Gastrocnemius medialis (tissue), 4 donors: ENCODE measurements at regions not wholly inside any gene's neighbourhood (a gene's known extent, or its start where the extent isn't known, plus 50 kb on each side); places are given as distances from the start of the nearest gene placed in this dataset.

ENCODE experiments used
- ATAC-seq, 2 donors: fragments of 150-250 bp; one replicate each; pipeline ENCODE4 v1.9.1; 2016
- DNase-seq, 2 donors: peaks; one replicate each; pipeline ENCODE4 v3.0.0-alpha.2; 2019
- H3K27ac ChIP-seq, 4 donors: fragments of 200-600 bp; sonication (generic); 1 replicate in 1 of 4; 2 replicates in 3 of 4; pipeline ENCODE4 v1.5.1; 2016 to 2018; ENCODE audit warnings: mild to moderate bottlenecking in 2 of 4, moderate library complexity in 1 of 4
- H3K27me3 ChIP-seq, 3 donors: fragments of 200-600 bp; sonication (generic) in 2 of 3; 1 replicate in 1 of 3; 2 replicates in 2 of 3; pipeline versions ENCODE4 v1.5.1 to v1.6.0; 2016 to 2019; ENCODE audit warnings: mild to moderate bottlenecking in 1 of 3, moderate library complexity in 1 of 3
- H3K36me3 ChIP-seq, 2 donors: fragments of 200-600 bp; sonication (generic) in 1 of 2; one replicate each; pipeline ENCODE4 v1.5.1; 2017 to 2018
- H3K4me1 ChIP-seq, 2 donors: fragments of 200-600 bp; sonication (generic) in 1 of 2; one replicate each; pipeline ENCODE4 v1.5.1; 2016 to 2017; ENCODE audit warnings: mild to moderate bottlenecking in 2 of 2
- H3K4me3 ChIP-seq, 4 donors: fragments of 200-600 bp; sonication (generic) in 3 of 4; 1 replicate in 1 of 4; 2 replicates in 3 of 4; pipeline ENCODE4 v1.5.1; 2016 to 2019; ENCODE audit warnings: mild to moderate bottlenecking in 2 of 4
- H3K9me3 ChIP-seq, 3 donors: fragments of 200-600 bp; sonication (generic) in 2 of 3; 1 replicate in 1 of 3; 2 replicates in 2 of 3; pipeline ENCODE4 v1.5.1; 2016 to 2019
- CTCF ChIP-seq, 5 experiments: fragments of 450-650 bp in 3 of 5; fragments of 200-600 bp in 2 of 5; sonication (generic) in 2 of 5; IDR thresholded peaks in 4 of 5; conservative IDR thresholded peaks in 1 of 5; 1 replicate in 4 of 5; 2 replicates in 1 of 5; pipeline ENCODE4 v1.5.1; 2016 to 2019; ENCODE audit warnings: antibody characterized with exemption in 5 of 5, mild to moderate bottlenecking in 3 of 5, moderate library complexity in 3 of 5
- POLR2A ChIP-seq, 2 donors: fragments of 450-650 bp; IDR thresholded peaks; one replicate each; pipeline ENCODE4 v1.6.1; 2017; ENCODE audit warnings: antibody characterized with exemption in 2 of 2, mild to moderate bottlenecking in 2 of 2, moderate library complexity in 2 of 2
- in situ Hi-C, 4 donors: fragments of 200-750 bp; cut with MboI; loops; one replicate each; pipeline versions ENCODE4 v1.15.0 to v1.8.0; 2017; ENCODE audit warnings: low sequenced_read_pairs in 4 of 4
- intact Hi-C: fragments of 100-400 bp; cut with DNase I; formaldehyde crosslinking; loops from one replicate; pipeline ENCODE4 v1.15.1; 2023; ENCODE audit warnings: low total_unique reads

- in situ Hi-C loops: no loop called here
- TF ChIP-seq CTCF (IDR thresholded peaks at IDR 0.05 in 4 of 5, conservative IDR thresholded peaks at IDR 0.05 in 1 of 5) (no peak), POLR2A (IDR thresholded peaks at IDR 0.05) (no peak)
- Histone ChIP-seq H3K27ac (no peak overlapping the region), H3K36me3 (no peaks in the 10 kb centered on the region), H3K4me1 (no peaks in the 10 kb centered on the region), H3K9me3 (no peaks in the 10 kb centered on the region), H3K4me3 (no peak overlapping the region), H3K27me3 (no peaks in the 10 kb centered on the region)
- ATAC-seq (no peak), DNase-seq (no peak)
- intact Hi-C loops: no loop called here
Observed at GRCh38 chr3:68055215-68055614, 400.8 kb upstream of the SUCLG2 start.

DNA sequence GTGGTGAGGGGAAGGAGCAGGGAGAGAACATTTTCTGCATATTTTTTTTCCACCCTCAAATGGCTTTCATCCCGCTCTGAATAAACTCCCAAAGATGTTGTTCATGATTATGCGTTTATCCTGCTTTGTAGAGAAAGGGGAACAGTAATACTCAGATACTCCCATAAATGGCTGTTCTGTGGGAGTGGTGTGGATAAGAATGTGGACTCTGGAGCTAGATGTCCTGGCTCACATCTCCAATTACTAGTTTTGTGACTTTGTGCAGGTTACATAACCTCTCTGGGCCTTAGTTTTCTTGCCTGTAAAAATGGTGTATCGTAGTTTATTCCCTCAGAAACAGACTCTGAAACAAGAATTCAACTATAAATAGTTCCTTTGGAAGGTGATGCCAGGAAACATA lies 395.4 kb upstream of the SUCLG2 start:
- TF ChIP-seq POLR2A (IDR thresholded peaks at IDR 0.05): no peak
- TF ChIP-seq CTCF (IDR thresholded peaks at IDR 0.05 in 4 of 5, conservative IDR thresholded peaks at IDR 0.05 in 1 of 5): no peak
- H3K36me3 ChIP-seq: no peaks in the 10 kb centered on the region
- H3K9me3 ChIP-seq: no peaks in the 10 kb centered on the region
- H3K4me1 ChIP-seq: no peaks in the 10 kb centered on the region
- H3K27me3 ChIP-seq: no peaks in the 10 kb centered on the region
- intact Hi-C loops (no loop called here), in situ Hi-C loops (no loop called here)
- no peak overlapping the region for H3K4me3 ChIP-seq
- DNase-seq (no peak), ATAC-seq (no peak)
- no peak overlapping the region for H3K27ac ChIP-seq

DNA sequence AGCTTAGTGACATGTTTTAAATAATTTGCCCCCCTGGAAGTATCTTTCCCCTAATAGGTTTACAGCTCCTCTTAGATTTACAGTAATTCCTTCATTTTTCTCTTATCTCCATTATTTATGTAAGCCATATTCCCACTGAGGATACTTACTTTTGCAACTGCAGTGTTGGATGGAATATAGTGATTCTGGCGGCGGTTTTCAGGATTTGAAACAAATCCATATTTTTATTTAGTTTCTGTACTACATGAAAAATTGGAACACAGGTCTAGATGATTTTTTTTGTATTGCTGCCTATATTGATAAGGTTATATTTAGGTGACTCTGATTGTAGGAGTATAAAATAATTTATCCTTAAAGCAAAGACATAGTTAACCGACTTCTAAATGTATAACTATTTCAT lies 391.6 kb upstream of the SUCLG2 start:
- H3K9me3 ChIP-seq: no peaks in the 10 kb centered on the region
- H3K4me3 ChIP-seq: no peak overlapping the region
- no peaks in the 10 kb centered on the region for H3K36me3 ChIP-seq
- no peak for DNase-seq
- no peaks in the 10 kb centered on the region for H3K27me3 ChIP-seq
- H3K27ac ChIP-seq: no peak overlapping the region
- in situ Hi-C loops: no loop called here
- ATAC-seq: no peak
- TF ChIP-seq POLR2A (IDR thresholded peaks at IDR 0.05): no peak
- TF ChIP-seq CTCF (IDR thresholded peaks at IDR 0.05 in 4 of 5, conservative IDR thresholded peaks at IDR 0.05 in 1 of 5): no peak
- intact Hi-C loops: no loop called here
- no peaks in the 10 kb centered on the region for H3K4me1 ChIP-seq

- Histone ChIP-seq H3K4me1 (no peaks in the 10 kb centered on the region), H3K27ac (no peak overlapping the region), H3K9me3 (no peaks in the 10 kb centered on the region), H3K27me3 (no peaks in the 10 kb centered on the region), H3K4me3 (no peak overlapping the region), H3K36me3 (no peaks in the 10 kb centered on the region)
- intact Hi-C loops (no loop called here), in situ Hi-C loops (no loop called here)
- TF ChIP-seq POLR2A (IDR thresholded peaks at IDR 0.05) (no peak), CTCF (IDR thresholded peaks at IDR 0.05 in 4 of 5, conservative IDR thresholded peaks at IDR 0.05 in 1 of 5) (no peak)
- DNase-seq (no peak), ATAC-seq (no peak)
Observed at GRCh38 chr3:68033867-68034266, 379.5 kb upstream of the SUCLG2 start.

DNA sequence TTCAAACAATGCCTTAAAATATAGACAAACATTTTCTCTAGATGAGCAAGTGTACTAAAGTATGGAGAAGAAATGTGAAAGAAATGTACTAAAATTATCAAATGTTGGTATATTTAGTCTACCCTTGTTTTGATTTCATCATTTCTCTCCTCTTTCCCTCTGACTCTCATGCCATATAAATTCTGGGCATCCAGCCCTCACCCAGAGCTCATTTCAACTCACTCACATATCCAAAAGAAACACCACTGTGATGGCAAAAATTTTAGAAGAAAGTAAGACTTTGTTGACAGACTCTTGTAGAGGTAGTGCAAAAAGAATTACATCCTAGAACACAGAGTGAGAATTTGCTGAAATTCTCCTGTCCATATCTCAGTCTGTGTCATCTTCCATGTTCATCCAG lies 377.8 kb upstream of the SUCLG2 start:
- H3K27ac ChIP-seq: no peak overlapping the region
- in situ Hi-C loops (no loop called here), intact Hi-C loops (no loop called here)
- no peaks in the 10 kb centered on the region for H3K36me3 ChIP-seq
- H3K9me3 ChIP-seq: no peaks in the 10 kb centered on the region
- no peaks in the 10 kb centered on the region for H3K27me3 ChIP-seq
- no peak for TF ChIP-seq POLR2A (IDR thresholded peaks at IDR 0.05)
- TF ChIP-seq CTCF (IDR thresholded peaks at IDR 0.05 in 4 of 5, conservative IDR thresholded peaks at IDR 0.05 in 1 of 5): no peak
- ATAC-seq: no peak
- DNase-seq: no peak
- no peaks in the 10 kb centered on the region for H3K4me1 ChIP-seq
- no peak overlapping the region for H3K4me3 ChIP-seq
